BLaER1 treated with 17β-estradiol and CSF1 and Interleukin-3, amounts not matched to agents 10 nM and 100 nM (cell line): ENCODE measurements at regions not wholly inside any gene's neighbourhood (a gene's known extent, or its start where the extent isn't known, plus 50 kb on each side); places are given as distances from the start of the nearest gene placed in this dataset.
"Not testable (repeated sequence)": the region's sequence is repeated elsewhere in the genome, so short reads cannot be mapped to it uniquely, and the experiment has no call there.

Experiments
- H3K27ac ChIP-seq, 11 experiments: shearing (Covaris generic); formaldehyde crosslinking; 2 replicates each; pipeline ENCODE4 v1.8.1; 2022
- H3K27me3 ChIP-seq, 11 experiments: shearing (Covaris generic); formaldehyde crosslinking; 2 replicates each; pipeline ENCODE4 v1.8.1; 2022
- H3K36me3 ChIP-seq, 11 experiments: shearing (Covaris generic); formaldehyde crosslinking; 2 replicates each; pipeline ENCODE4 v1.8.1; 2022
- H3K4me1 ChIP-seq, 10 experiments: shearing (Covaris generic); formaldehyde crosslinking; 2 replicates each; pipeline ENCODE4 v1.8.1; 2022
- H3K4me2 ChIP-seq, 11 experiments: shearing (Covaris generic); formaldehyde crosslinking; 2 replicates each; pipeline ENCODE4 v1.8.1; 2022
- H3K4me3 ChIP-seq, 10 experiments: shearing (Covaris generic); formaldehyde crosslinking; 2 replicates each; pipeline ENCODE4 v1.8.1; 2022
- H3K9ac ChIP-seq, 11 experiments: shearing (Covaris generic); formaldehyde crosslinking; 2 replicates each; pipeline ENCODE4 v1.8.1; 2022
- H3K9me3 ChIP-seq, 11 experiments: shearing (Covaris generic); formaldehyde crosslinking; replicated peaks in 1 of 11; 2 replicates each; pipeline ENCODE4 v1.8.1; 2022
- H4K20me1 ChIP-seq, 11 experiments: shearing (Covaris generic); formaldehyde crosslinking; 2 replicates each; pipeline ENCODE4 v1.8.1; 2022
- Cebpa-rat ChIP-seq, 11 experiments: shearing (Covaris generic); IDR thresholded peaks; 2 replicates each; pipeline ENCODE4 v1.8.1; 2022

- H3K9me3 ChIP-seq, result no peaks in the 10 kb centered on the region
- no peak overlapping the region for H3K4me3 ChIP-seq
- no peak overlapping the region for H3K9ac ChIP-seq
- H3K27me3 ChIP-seq, result no peaks in the 10 kb centered on the region
- H3K4me2 ChIP-seq, result no peak overlapping the region
- no peak for TF ChIP-seq Cebpa-rat (IDR thresholded peaks at IDR 0.05)
- no peak overlapping the region for H3K27ac ChIP-seq
- no peaks in the 10 kb centered on the region for H4K20me1 ChIP-seq
- no peaks in the 10 kb centered on the region for H3K4me1 ChIP-seq
- no peaks in the 10 kb centered on the region for H3K36me3 ChIP-seq
Measured at GRCh38 chr11:41666951-41667653, 207.7 kb upstream of the LRRC4C start.

DNA sequence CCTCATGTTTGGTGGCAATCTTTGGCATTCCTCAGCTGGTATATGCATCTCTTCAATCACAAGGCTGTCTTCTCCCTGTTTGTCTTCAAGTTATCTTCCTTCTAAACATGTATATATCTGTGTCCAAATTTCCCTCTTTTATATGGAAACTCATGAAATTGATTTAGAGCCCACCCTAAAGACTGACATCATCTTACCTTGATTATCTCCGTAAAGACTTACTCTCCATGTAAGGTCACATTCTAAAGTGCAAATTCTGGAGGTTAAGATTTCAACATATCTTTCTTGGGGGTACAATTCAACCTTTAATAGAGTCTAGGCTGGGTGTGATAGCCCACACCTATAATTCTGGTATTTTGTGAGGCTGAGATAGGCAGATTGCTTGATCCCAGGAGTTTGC, 215.8 kb upstream of the LRRC4C start:
- Histone ChIP-seq H3K4me1 (no peaks in the 10 kb centered on the region), H3K9ac (no peak overlapping the region), H4K20me1 (no peaks in the 10 kb centered on the region), H3K4me3 (no peak overlapping the region), H3K9me3 (no peaks in the 10 kb centered on the region), H3K27me3 (no peaks in the 10 kb centered on the region), H3K4me2 (no peak overlapping the region), H3K27ac (no peak overlapping the region), H3K36me3 (no peaks in the 10 kb centered on the region)
- no peak for TF ChIP-seq Cebpa-rat (IDR thresholded peaks at IDR 0.05)

DNA sequence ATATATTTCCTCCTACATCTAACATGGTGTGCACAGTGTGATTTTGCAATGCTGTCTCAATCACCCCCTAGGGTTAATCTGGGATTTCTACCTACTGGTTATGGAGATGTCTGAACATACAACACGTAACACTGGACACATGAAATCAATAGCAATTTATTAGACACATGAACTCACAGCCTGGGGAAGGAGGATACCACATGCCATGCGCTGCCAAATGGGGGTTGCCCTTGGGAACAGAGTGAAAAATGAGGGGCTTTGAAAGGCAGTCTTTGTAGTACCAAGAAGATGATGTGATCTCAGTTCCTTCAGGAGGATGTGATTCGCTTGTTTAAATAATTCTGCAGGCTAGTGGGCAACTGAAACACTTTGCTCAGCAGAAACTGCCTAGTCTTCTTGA, 253.6 kb upstream of the LRRC4C start:
- Histone ChIP-seq H3K9ac (no peak overlapping the region), H3K4me2 (no peak overlapping the region), H3K27me3 (no peaks in the 10 kb centered on the region), H3K36me3 (no peaks in the 10 kb centered on the region), H3K4me3 (no peak overlapping the region), H3K27ac (no peak overlapping the region), H3K9me3 (no peaks in the 10 kb centered on the region), H3K4me1 (no peaks in the 10 kb centered on the region), H4K20me1 (no peaks in the 10 kb centered on the region)
- TF ChIP-seq Cebpa-rat (IDR thresholded peaks at IDR 0.05), result no peak

DNA sequence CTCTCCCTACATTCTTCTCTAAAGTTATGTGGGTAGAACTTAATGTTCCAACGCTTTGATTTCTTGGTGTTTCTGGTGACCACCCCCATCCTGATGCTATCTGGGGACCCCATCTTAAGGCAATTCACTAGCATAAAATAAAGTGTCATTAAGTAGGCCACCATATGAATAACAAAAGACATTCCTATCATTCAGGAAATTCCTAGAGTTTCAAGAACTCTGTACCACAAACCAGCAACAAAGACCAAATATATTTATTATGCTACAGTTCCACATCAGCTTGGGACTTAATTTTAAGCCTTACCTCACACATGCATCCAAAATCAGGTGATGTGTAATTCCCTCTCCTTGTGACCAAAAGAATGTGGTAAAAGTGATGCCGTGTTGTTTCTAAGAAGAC, 254.6 kb upstream of the LRRC4C start:
- no peak overlapping the region for H3K4me2 ChIP-seq
- no peak for TF ChIP-seq Cebpa-rat (IDR thresholded peaks at IDR 0.05)
- H4K20me1 ChIP-seq, result no peaks in the 10 kb centered on the region
- H3K27ac ChIP-seq, result no peak overlapping the region
- no peak overlapping the region for H3K4me3 ChIP-seq
- no peaks in the 10 kb centered on the region for H3K27me3 ChIP-seq
- no peaks in the 10 kb centered on the region for H3K9me3 ChIP-seq
- no peaks in the 10 kb centered on the region for H3K36me3 ChIP-seq
- no peak overlapping the region for H3K9ac ChIP-seq
- H3K4me1 ChIP-seq, result no peaks in the 10 kb centered on the region

- TF ChIP-seq Cebpa-rat (IDR thresholded peaks at IDR 0.05), result no peak
- Histone ChIP-seq H3K36me3 (no peaks in the 10 kb centered on the region), H4K20me1 (no peaks in the 10 kb centered on the region), H3K27me3 (no peaks in the 10 kb centered on the region), H3K4me2 (no peak overlapping the region), H3K9me3 (no peaks in the 10 kb centered on the region), H3K27ac (no peak overlapping the region), H3K9ac (no peak overlapping the region), H3K4me1 (no peaks in the 10 kb centered on the region), H3K4me3 (no peak overlapping the region)
Measured at GRCh38 chr11:41716862-41717261, 257.4 kb upstream of the LRRC4C start.

GRCh38 chr11:41720761-41721160, 261.3 kb upstream of the LRRC4C start:
- Histone ChIP-seq H3K4me2 (no peak overlapping the region), H3K27ac (no peak overlapping the region), H3K9me3 (no peaks in the 10 kb centered on the region), H3K9ac (no peak overlapping the region), H4K20me1 (no peaks in the 10 kb centered on the region), H3K27me3 (no peaks in the 10 kb centered on the region), H3K36me3 (no peaks in the 10 kb centered on the region), H3K4me3 (no peak overlapping the region), H3K4me1 (no peaks in the 10 kb centered on the region)
- no peak for TF ChIP-seq Cebpa-rat (IDR thresholded peaks at IDR 0.05)

DNA sequence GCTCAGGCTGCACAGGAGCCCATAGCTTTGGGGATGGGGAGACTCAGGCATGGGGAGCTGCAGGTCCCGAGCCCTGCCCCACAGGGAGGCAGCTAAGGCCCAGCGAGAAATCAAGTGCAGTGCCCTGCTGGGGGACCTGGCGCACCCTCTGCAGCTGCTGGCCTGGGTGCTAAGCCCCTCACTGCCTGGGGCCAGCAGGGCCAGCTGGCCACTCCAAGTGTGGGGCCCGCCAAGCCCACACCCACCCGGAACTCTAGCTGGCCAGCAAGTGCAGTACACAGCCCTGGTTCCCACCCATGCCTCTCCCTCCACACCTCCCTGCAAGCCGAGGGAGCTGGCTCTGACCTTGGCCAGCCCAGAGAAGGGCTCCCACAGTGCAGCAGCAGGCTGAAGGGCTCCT, 268.7 kb upstream of the LRRC4C start:
- H3K4me3 ChIP-seq, H3K27ac ChIP-seq, H3K36me3 ChIP-seq, H3K27me3 ChIP-seq, H4K20me1 ChIP-seq, H3K4me1 ChIP-seq, H3K4me2 ChIP-seq, H3K9ac ChIP-seq: not testable (repeated sequence)
- H3K9me3 ChIP-seq, result peaks cover 0 to 16% (median 10%) of the 10 kb centered on the region in 11 experiments; a peak in 16 of 22 replicates

DNA sequence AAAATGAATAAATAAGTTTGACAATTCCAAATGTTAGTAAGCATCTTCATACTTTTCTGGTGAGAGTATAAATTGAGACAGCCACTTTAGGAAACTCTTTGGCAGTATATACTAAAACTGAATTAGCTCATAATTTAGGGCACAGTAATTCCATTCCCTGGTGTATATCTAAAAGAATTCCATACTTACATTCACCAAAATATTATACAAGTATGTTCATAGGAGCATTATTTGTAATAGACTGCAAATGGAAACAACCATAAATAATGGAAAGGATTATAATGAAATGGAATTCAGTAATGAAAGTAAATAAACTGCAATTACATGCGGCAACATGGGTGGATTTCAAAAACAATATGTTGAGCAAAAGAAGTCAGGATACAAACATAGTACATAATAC, 315.8 kb upstream of the LRRC4C start:
- Histone ChIP-seq H4K20me1 (no peaks in the 10 kb centered on the region), H3K27me3 (no peaks in the 10 kb centered on the region), H3K4me2 (no peak overlapping the region), H3K9ac (no peak overlapping the region), H3K27ac (no peak overlapping the region), H3K4me3 (no peak overlapping the region), H3K36me3 (no peaks in the 10 kb centered on the region), H3K9me3 (peaks cover 0 to 18% (median 10%) of the 10 kb centered on the region in 11 experiments; a peak in 14 of 22 replicates), H3K4me1 (no peaks in the 10 kb centered on the region)
- no peak for TF ChIP-seq Cebpa-rat (IDR thresholded peaks at IDR 0.05)

DNA sequence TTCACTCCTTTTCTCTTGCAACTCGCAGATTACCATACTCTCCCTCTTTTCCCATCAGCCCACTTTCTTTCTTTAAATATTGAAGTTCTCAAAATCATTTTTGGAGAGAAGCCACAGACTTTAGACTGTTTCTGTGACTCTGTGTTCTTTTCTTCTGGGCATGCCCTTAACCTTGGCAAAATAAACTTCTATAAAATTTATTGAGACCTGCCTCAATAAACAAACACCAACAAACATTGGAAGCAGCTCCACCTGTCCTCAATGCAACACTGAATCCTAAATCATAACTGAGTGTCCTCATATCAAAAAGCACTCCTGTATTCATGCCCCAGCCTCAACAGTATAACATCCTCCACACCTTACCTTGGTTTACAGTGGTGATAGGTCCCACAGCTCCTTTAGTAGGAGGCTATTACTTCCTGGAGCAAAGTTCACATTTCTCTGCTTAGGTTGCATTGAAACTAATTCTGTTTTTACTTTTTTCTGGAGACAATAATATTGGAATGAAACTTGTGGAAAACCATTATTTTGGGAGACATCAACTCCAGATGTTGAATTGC, 320.0 kb upstream of the LRRC4C start:
- Histone ChIP-seq H3K4me1 (no peaks in the 10 kb centered on the region; a peak in 1 of 20 replicates), H3K36me3 (no peaks in the 10 kb centered on the region), H3K4me2 (no peak overlapping the region), H3K27me3 (no peaks in the 10 kb centered on the region), H3K9ac (no peak overlapping the region), H3K4me3 (no peak overlapping the region), H4K20me1 (no peaks in the 10 kb centered on the region), H3K27ac (no peak overlapping the region), H3K9me3 (peaks cover 0 to 4% (median 3%) of the 10 kb centered on the region in 11 experiments; a peak in 10 of 22 replicates)
- no peak for TF ChIP-seq Cebpa-rat (IDR thresholded peaks at IDR 0.05)

- TF ChIP-seq Cebpa-rat (IDR thresholded peaks at IDR 0.05), result no peak
- Histone ChIP-seq H3K27ac (no peak overlapping the region), H3K4me1 (peaks cover 0 to 18% (median 7%) of the 10 kb centered on the region in 10 experiments; a peak in 18 of 20 replicates)
Measured at GRCh38 chr11:41781441-41781840, 322.0 kb upstream of the LRRC4C start.

More at GRCh38 chr11:41781441-41781840, 322.0 kb upstream of the LRRC4C start:
- Histone ChIP-seq H3K4me2 (no peak overlapping the region), H3K4me3 (no peak overlapping the region), H3K9ac (no peak overlapping the region), H3K27me3 (no peaks in the 10 kb centered on the region), H3K9me3 (no peaks in the 10 kb centered on the region), H3K36me3 (no peaks in the 10 kb centered on the region), H4K20me1 (no peaks in the 10 kb centered on the region)
